Skin of body (tissue), 1 donor: ENCODE measurements at regions not wholly inside any gene's neighbourhood (a gene's known extent, or its start where the extent isn't known, plus 50 kb on each side); places are given as distances from the start of the nearest gene placed in this dataset.
A peak's percentile ranks its signal among the peaks of the same experiment; 100 is the strongest.
"Not testable (repeated sequence)": the region's sequence is repeated elsewhere in the genome, so short reads cannot be mapped to it uniquely, and the experiment has no call there.

Source experiments
- DNase-seq: peaks from one replicate; lab custom pipeline; 2025; lab: John Stamatoyannopoulos, UW

DNA sequence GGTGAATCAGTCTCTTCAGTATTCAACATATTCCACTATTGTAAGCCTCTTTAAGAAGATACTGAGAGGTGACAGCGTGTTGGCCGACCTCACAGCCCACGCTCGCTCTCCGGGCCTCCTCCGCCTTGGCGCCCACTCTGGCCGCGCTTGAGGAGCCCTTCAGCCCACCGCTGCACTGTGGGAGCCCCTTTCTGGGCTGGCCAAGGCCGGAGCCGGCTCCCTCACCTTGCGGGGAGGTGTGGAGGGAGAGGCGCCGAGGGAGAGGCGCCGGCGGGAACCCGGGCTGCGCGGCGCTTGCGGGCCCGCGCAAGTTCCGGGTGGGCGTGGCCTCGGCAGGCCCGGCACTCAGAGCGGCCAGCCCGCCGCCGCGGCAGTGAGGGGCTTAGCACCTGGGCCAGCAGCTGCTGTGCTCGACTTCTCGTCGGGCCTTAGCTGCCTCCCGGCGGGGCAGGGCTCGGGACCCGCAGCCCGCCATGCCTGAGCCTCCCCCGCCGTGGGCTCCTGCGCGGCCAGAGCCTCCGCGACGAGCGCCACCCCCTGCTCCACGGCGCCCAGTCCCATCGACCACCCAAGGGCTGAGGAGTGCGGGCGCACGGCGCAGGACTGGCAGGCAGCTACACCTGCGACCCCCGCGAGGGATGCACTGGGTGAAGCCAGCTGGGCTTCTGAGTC is 306.4 kb downstream of the SEMA3D start:
- DNase-seq: not testable (repeated sequence)

GRCh38 chr7:84879570-84880325 is 307.1 kb downstream of the SEMA3D start:
- DNase-seq: no peak

DNA sequence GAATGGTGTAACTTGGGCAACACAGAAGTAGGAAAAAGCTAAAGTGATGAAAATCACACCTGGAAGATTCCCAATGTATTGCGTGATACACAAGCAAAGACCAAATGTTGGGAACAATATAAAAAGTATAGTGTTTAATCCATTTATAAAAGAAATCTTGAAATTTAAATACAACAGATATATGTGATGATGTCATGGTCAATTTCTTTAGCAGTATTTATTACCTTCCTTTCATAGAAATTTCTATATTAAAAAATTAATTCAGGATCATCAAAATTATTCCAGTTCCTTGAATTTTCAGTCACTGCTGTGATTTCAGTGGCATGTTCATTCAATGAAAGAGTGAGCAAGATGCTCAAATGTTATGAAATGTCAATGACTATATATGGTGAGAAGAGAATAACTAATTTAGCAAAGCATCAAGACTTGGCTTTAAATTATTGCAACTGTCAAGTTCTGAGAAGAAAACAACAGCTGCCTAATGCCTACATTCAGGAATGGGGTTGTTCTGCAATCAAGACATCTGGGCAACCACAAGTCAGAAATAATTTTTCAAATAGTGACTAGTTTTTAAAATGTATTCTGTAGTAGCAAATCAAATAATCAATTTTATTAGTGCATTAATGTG is 308.8 kb downstream of the SEMA3D start:
- no peak for DNase-seq

GRCh38 chr7:84876061-84876821 is 310.6 kb downstream of the SEMA3D start:
- no peak for DNase-seq

DNA sequence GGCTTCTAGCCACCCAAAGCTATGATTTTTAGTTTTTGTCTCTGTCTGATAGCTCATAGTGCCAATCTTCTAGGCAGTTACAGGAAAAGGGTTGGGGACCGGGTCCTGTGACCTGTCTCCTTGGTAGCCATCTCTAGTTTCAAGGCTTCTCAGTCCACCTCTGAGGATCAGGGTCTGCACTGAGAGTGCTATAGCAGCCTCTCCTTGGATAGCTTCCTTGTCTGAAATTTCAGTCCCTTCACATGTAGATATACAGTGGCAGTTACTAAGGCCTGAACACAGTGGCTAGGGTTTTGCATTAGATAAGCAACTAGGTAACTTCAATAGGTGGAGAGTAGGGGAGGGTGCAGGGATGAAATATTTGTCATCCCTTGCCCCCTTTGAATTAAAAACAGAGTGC is 321.3 kb downstream of the SEMA3D start:
- DNase-seq: no peak

DNA sequence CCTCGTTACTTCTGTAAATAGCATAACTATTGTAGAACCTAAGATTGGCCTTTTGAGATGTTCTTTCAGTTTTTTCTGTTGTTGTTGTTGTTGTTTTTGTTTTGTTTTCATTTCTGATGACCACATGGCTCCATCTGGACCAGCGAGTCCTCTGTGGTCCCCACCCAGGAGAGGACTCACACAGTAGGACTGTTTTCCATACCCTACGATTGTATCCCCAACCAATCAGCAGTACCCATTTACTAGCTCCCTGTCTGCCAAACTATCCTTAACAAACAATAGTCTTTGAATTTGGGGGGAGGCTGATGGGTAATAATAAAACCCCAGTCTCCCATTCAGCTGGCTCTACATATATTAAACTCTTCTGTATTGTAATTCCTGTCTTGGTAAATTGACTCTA is 329.5 kb downstream of the SEMA3D start:
- DNase-seq: no peak

GRCh38 chr7:84855758-84856157 is 331.1 kb downstream of the SEMA3D start:
- DNase-seq: no peak

DNA sequence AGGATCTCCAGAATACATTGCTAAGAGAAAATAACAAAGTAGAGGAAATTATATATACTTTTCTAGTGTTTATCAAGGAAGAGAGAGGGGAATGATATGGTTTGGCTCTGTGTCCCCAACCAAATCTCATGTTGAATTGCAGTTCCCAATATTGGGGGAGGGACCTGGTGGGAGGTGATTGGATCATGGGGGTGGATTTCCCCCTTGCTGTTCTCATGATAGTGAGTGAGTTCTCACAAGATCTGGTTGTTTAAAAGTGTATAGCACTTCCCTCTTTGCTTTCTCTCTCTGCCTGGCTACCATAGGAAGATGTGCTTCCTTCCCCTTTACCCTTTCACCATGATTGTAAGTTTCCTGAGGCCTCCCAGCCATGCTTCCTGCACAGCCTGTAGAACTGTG is 337.9 kb downstream of the SEMA3D start:
- not testable (repeated sequence) for DNase-seq

DNA sequence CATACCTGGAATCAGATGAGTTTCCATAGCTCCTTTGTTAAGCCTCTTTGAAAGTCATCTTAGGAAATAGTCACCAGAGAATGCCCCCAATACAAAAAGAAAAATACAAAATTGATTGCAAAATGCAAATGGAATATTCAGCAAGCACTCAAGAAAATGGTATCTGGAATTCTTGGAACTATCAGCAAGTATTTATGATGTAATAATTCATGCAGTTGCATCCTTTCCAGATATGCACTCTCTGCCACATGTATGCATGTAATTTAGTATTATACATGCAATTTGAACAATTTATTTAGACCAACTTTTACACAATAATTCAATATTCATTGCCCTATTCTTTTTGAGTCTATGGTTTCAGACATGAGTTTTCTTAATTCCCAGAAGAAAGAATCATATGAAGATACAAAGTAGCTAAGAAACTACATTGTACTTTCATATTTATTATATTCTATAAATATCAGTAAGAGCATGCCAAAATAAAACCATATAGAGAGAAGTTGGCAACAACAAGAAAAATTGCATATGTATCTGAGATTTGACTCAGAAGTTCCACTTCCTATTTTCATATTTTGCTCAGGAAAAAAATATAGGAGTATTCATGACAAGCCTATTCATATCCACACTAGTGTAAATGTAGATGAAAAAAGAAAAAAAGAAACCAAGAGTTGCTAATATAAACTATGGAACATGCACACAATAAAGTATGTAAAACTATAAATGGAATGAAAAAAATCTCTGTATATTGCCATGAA is 338.5 kb downstream of the SEMA3D start:
- DNase-seq: peak; percentile 30

GRCh38 chr7:84847790-84848189 is 339.1 kb downstream of the SEMA3D start:
- no peak for DNase-seq

GRCh38 chr7:84847038-84847437 is 339.8 kb downstream of the SEMA3D start:
- no peak for DNase-seq

GRCh38 chr7:84845971-84846370 is 340.9 kb downstream of the SEMA3D start:
- no peak for DNase-seq

DNA sequence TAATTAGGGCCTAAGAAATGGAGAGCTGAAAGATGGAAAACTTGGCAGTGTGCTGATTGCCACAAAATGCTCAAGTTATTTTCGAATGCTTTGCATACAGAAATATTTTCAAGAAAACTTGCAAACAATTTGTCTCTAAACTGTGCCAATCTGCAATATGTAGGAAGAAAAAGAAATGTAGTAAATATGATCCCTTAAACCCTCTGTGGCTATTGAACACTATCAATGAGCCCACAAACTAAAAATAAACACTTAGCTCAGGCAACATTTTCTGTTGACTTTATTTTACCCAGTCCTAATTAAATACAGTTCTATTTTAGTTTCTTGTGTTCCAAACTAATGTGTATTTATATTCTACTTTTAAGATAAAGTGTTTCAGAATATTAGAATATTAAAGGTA is 342.1 kb downstream of the SEMA3D start:
- DNase-seq: peak; percentile 25

DNA sequence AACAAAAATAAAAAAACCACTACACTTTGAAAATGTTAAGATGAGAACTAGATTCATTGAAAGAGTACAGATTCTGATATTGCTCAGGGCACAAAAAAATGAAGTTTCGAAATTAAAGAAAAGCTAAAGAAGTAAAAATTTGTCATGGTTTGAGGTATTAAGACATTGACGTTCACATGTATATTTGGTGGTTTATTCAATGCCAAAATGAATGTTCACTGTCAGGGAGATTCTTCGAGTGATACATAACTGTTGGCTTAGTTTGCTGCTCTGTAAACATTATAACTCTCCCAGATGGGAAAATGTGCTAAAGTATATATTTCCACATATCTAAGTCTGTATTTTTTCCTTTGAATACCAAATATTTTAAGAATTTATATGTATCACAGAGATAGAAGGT is 345.0 kb downstream of the SEMA3D start:
- DNase-seq: peak; percentile 78

DNA sequence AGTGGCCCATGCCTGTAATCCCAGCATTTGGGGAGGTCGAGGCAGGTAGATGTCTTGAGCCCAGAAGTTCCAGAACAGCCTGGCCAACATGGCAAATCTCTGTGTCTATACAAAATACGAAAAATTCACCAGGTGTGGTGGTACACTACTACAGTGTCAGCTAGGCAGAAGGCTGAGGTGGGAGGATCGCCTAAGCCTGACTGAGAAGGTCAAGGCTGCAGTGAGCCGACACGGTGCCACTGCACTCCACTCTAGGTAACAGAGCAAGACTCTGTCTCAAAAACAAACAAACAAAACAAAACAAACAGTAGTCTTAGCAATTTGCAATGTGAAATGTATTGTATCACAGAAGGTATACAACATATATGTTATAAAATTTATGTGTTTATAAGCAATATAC is 348.0 kb downstream of the SEMA3D start:
- DNase-seq: no peak

GRCh38 chr7:84837405-84837804 is 349.5 kb downstream of the SEMA3D start:
- DNase-seq: no peak

GRCh38 chr7:84829719-84830118 is 357.1 kb downstream of the SEMA3D start:
- DNase-seq: no peak

- DNase-seq: no peak
Observed at GRCh38 chr7:84824057-84824651, 362.7 kb downstream of the SEMA3D start.

- DNase-seq: no peak
Observed at GRCh38 chr7:84823530-84823929, 363.3 kb downstream of the SEMA3D start.

DNA sequence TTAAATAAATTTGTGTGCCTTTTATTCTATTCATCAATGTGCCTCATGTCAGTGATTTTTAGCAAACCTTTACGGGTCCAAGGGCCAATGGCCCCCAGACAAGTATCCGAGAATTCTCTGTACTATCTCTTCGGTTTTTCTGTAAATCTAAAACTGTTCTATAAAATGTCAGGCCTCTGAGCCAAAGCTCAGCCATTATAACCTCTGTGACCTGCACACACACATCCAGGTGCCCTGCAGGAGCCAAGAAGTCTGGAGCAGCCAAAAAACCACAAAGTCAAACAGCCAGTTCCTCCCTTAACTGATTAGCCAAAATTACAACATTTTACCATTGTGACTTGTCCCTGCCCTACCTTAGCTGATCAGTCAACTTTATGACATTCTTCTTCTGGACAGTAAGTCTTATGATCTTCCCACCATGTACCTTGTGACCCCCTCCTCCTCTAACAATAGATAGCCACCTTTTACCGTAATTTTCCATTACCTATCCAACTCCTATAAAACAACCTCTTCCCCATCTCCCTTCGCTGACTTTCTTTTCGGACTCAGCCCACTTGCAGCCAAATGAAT is 363.8 kb downstream of the SEMA3D start:
- DNase-seq: no peak
